ENCODE measurements at regions not wholly inside any gene's neighbourhood (a gene's known extent, or its start where the extent isn't known, plus 50 kb on each side); places are given as distances from the start of the nearest gene placed in this dataset.
"Not testable (repeated sequence)": the region's sequence is repeated elsewhere in the genome, so short reads cannot be mapped to it uniquely, and the experiment has no call there.

DNA sequence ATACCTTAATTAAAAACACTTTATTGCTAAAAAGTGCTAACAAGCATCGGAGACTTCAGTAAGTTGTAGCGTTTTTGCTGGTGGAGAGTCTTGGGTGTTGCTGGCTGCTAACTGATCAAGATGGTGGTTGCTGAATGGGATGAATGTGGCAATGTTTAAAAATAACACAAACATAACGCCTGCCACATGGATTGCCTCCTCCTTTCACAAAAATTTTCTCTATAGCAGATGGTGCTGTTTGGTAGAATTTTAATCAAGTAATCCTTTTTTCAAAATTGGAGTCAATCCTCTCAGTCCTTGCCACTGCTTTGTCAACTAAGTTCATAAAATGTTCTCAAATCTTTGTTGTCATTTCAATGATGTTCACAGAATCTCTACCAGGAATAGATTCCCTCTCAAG is 466.8 kb upstream of the TECRL start:
- Mint-ChIP-seq H3K27ac (no peak overlapping the region), H3K27me3 (no peaks in the 10 kb centered on the region), H3K4me3 (no peak overlapping the region), H3K36me3 (ENCODE audit: low read depth) (no peaks in the 10 kb centered on the region), H3K9me3 (peaks cover 14% of the 10 kb centered on the region), H3K4me1 (no peaks in the 10 kb centered on the region)
- ATAC-seq (no peak), DNase-seq (no peak)

DNA sequence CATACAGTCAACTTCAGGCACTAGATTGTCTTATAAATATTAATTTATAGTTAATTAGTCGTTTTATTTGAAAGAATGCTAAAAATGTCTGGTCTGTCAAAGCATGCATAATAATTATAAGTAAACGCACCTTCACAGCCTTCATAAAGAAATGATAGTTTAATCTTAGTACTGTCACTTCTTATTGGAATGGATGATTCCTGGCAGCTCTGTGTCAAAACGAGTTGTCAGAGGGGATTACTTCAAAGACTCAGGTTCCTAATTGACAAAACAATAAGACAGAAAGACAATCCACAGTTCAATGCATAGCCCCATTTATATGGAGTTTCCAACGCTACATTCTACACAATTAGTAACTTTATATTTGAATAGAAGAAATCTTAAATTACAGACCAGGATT is 461.3 kb upstream of the TECRL start:
- no peak overlapping the region for H3K27ac Mint-ChIP-seq
- peaks cover 1% of the 10 kb centered on the region for H3K36me3 Mint-ChIP-seq (ENCODE audit: low read depth)
- peaks cover 14% of the 10 kb centered on the region for H3K9me3 Mint-ChIP-seq
- H3K4me1 Mint-ChIP-seq: no peaks in the 10 kb centered on the region
- ATAC-seq (no peak), DNase-seq (no peak)
- H3K27me3 Mint-ChIP-seq: no peaks in the 10 kb centered on the region
- H3K4me3 Mint-ChIP-seq: no peak overlapping the region

DNA sequence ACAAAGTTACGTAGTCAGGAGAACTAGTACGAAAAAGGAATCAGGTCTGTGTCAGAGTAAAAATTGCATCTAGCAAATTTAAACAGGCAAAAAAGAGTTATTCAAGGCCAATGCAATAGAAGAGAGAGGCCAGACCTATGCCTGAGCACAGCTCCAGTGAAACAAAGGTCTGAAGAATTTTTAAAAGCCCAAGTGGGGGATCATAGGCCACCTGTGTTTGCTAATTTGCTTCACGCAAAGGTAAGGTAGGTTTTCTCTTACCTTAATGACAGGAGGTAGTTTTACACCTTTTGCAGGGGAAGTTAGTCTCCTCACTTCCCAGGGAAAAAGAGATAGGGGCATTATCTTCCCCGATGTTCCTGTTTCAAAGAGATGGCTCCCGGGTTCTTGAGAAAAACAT is 448.6 kb upstream of the TECRL start:
- no peaks in the 10 kb centered on the region for H3K27me3 Mint-ChIP-seq
- H3K4me1 Mint-ChIP-seq: no peaks in the 10 kb centered on the region
- no peak overlapping the region for H3K4me3 Mint-ChIP-seq
- ATAC-seq (no peak), DNase-seq (no peak)
- no peaks in the 10 kb centered on the region for H3K36me3 Mint-ChIP-seq (ENCODE audit: low read depth)
- H3K9me3 Mint-ChIP-seq: no peaks in the 10 kb centered on the region
- H3K27ac Mint-ChIP-seq: no peak overlapping the region

DNA sequence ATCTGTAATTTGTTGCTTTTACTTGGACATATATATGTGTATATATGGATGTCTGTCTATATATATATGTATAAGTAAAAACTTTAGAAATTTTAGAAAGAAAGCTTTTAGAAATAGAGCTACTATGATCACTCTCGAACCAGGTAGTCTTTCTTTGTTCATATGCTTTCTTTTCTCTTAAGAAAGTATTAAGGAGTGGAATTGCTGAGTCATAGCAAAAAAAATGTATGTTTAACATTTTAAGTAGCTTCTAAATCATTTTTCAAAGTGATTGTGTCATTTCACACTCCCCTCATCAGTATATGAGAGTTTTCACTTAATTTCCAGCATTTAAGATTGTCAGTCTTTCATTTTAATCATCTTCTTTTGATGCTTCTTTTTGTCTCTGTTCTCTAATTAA is 447.9 kb upstream of the TECRL start:
- no peaks in the 10 kb centered on the region for H3K36me3 Mint-ChIP-seq (ENCODE audit: low read depth)
- no peak overlapping the region for H3K27ac Mint-ChIP-seq
- H3K27me3 Mint-ChIP-seq: no peaks in the 10 kb centered on the region

DNA sequence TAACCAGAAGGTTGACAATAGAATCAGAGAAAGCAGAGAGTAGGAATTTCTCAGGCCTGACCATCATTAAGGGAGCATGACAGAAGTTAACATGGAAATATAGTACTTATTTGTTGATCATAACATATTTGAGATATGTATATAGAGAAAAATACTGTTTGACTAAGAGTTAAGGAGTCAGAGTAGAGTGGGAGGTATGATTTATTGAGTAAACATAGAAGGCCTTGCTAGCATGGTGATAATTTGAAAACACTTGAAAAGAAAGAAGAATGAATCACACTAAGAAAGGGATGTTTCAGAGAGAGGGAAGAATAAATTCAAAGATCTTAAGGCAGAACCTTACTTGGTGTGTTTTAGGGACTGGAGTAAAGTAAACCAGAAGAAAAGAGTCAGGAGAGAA is 437.2 kb upstream of the TECRL start:
- H3K4me3 Mint-ChIP-seq: no peak overlapping the region
- no peaks in the 10 kb centered on the region for H3K4me1 Mint-ChIP-seq
- DNase-seq (no peak), ATAC-seq (no peak)
- peaks cover 17% of the 10 kb centered on the region for H3K9me3 Mint-ChIP-seq
- H3K36me3 Mint-ChIP-seq (ENCODE audit: low read depth): no peaks in the 10 kb centered on the region
- no peaks in the 10 kb centered on the region for H3K27me3 Mint-ChIP-seq
- no peak overlapping the region for H3K27ac Mint-ChIP-seq

More for the DNA sequence above, 447.9 kb upstream of the TECRL start:
- no peaks in the 10 kb centered on the region for H3K4me1 Mint-ChIP-seq
- no peak for ATAC-seq
- DNase-seq: no peak
- peaks cover 2% of the 10 kb centered on the region for H3K9me3 Mint-ChIP-seq
- no peak overlapping the region for H3K4me3 Mint-ChIP-seq

DNA sequence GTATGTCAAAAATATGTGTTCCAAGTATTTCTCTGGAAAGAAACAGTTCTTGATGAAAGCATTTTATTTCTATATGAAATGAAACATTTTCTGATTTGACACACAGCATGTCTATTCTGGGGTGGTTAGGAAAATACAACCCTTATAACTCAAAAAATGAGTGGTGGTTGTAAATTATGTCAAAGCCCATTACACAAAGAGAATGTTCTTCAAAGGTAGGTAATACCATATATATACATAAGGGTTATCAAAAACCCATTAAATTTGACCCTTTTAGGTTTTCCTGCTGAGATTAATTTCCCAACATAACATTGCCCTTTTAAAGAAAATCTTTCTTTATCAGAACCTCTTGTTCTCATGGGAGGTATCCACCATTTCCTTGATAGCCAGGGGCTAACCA is 420.5 kb upstream of the TECRL start:
- Mint-ChIP-seq H3K36me3 (ENCODE audit: low read depth) (no peaks in the 10 kb centered on the region), H3K27ac (no peak overlapping the region), H3K27me3 (no peaks in the 10 kb centered on the region), H3K4me1 (no peaks in the 10 kb centered on the region), H3K4me3 (no peak overlapping the region), H3K9me3 (peaks cover 4% of the 10 kb centered on the region)
- ATAC-seq: no peak
- DNase-seq: no peak

DNA sequence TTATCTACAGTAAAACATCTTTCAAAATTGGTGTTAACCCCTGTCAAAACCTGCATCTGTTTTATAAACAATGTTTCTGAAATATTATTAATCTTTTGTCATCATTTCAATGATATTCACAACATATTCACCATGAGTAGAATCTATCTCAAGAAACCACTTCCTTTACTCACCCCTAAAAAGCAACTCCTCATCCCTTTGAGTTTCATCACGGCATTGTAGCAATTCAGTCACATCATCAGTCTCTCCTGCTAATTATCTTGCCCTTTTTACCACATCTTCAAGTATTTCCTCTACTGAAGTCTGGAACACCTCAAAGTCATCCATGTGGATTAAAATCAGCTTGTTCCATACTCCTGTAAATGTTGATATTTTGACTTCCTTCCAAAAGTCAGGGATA is 415.3 kb upstream of the TECRL start:
- Mint-ChIP-seq H3K27ac (no peak overlapping the region), H3K4me1 (no peaks in the 10 kb centered on the region)

DNA sequence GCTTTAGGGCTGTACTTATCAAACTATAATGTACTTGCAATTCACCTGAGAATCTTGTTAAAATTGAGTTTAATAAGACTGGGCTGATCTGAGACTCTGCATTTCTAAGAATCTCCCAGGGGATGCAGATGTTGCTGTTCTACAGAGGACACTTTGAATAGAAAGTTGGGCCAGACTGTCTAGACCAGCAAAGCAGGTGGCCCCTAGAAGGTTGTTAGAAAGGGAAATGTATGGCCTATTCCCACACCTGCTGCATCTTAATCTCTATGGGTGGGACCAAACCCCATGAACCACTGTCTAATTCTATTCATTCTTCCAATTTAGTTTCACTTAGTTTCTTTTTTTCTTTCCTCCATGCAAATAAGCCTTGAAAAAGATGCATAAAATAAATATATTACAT is 413.2 kb upstream of the TECRL start:
- Mint-ChIP-seq H3K36me3 (ENCODE audit: low read depth) (no peaks in the 10 kb centered on the region), H3K4me3 (no peak overlapping the region), H3K27ac (no peak overlapping the region), H3K4me1 (no peaks in the 10 kb centered on the region), H3K27me3 (no peaks in the 10 kb centered on the region), H3K9me3 (peaks cover 7% of the 10 kb centered on the region)
- no peak for DNase-seq
- ATAC-seq: no peak

More for the DNA sequence above, 415.3 kb upstream of the TECRL start:
- Mint-ChIP-seq H3K36me3 (ENCODE audit: low read depth) (no peaks in the 10 kb centered on the region), H3K27me3 (no peaks in the 10 kb centered on the region), H3K9me3 (peaks cover 3% of the 10 kb centered on the region), H3K4me3 (no peak overlapping the region)
- DNase-seq (no peak), ATAC-seq (no peak)

DNA sequence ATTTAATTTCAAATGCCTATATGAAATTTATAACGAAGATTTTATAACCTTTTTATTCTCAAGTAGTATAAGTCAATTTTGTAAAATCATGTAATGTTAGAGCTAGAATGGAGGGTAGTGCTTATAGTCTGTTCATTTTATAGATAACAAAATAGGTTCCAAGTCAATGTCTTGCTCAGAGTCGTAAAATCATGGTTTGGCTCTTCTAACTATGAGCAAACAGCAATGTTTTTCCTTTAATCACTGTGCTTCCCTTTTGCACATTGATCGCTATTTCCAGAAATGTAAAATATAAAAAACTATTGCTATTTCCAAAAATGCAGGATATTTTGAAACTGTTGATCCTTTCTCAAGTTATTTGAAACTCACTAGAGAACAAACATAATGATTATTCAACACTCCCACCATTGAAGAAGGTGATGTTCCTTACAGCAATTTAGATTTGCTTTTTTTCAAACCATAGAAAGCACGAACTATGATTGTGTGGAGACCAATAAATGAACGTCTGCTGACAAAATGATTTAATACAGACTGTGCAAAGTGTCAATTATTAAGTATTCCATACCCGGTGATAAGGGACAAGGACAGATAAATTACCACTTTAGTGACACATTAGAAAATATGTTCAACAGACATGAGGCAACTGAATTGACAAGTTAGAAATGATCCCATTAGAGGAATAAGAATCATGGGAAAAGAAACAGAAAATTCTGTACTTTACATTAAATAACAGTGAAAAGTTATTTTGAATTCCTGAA is 412.1 kb upstream of the TECRL start:
- no peaks in the 10 kb centered on the region for H3K4me1 Mint-ChIP-seq
- no peak overlapping the region for H3K27ac Mint-ChIP-seq
- no peaks in the 10 kb centered on the region for H3K27me3 Mint-ChIP-seq
- H3K4me3 Mint-ChIP-seq: no peak overlapping the region
- no peaks in the 10 kb centered on the region for H3K36me3 Mint-ChIP-seq (ENCODE audit: low read depth)
- peaks cover 7% of the 10 kb centered on the region for H3K9me3 Mint-ChIP-seq
- ATAC-seq (no peak), DNase-seq (no peak)

DNA sequence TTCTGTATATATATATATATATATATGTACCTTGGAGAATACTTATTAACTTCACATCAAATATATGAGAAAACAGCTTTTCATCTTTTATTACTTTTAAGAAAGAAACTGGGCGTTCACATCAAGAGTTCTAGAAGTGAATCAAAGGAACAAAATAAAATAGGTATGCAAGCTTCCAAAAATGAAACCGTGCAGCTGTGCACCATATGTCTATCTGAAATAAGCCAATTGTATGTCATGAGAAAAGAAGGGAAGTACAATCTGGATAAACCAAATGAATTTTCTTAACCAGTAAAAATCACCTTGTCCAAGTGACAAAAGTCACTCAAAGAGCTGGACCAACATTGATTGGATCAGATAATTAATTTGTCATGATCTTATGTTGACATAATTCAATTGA is 405.4 kb upstream of the TECRL start:
- Mint-ChIP-seq H3K27ac (no peak overlapping the region), H3K4me3 (no peak overlapping the region), H3K27me3 (no peaks in the 10 kb centered on the region), H3K9me3 (peaks cover 4% of the 10 kb centered on the region), H3K36me3 (ENCODE audit: low read depth) (no peaks in the 10 kb centered on the region), H3K4me1 (no peaks in the 10 kb centered on the region)
- no peak for ATAC-seq
- no peak for DNase-seq

DNA sequence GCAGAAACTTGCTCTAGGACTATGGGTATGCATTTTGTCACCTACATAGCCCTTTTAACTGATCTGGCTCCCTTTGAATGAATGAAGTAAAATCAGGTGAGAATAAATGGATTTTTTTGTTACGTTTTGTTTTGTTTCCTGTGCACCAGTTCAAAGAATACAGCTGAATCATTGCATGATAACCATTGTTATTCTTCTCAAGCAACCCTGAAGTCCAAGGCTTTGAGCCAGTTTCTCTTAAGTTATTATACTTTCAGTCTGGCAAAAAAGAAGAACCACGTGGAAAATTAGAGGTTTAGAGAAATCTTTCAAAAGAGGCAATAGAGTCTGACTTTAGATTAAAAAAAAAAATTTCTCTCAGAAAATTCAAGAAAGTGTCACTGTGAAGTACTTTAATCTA is 398.6 kb upstream of the TECRL start:
- H3K4me1 Mint-ChIP-seq: no peaks in the 10 kb centered on the region
- ATAC-seq: no peak

DNA sequence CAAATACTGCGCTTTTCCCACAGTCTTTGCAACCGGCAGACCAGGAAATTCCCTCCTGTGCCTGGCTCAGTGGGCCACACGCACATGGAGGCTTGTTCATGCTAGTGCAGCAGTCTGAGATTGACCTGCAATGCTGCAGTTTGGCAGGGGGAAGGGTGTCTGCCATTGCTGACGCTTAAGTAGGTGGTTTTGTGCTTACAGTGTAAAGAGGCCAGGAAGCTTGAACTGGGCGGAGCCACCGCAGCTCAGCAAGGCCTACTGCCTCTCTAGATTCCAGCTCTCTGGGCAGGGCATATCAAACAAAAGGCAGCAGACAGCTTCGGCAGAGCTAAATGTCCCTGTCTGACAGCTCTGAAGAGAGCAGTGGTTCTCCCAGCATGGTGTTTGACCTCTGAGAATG is 390.5 kb upstream of the TECRL start:
- H3K27me3 Mint-ChIP-seq: no peaks in the 10 kb centered on the region
- DNase-seq: no peak
- no peak for ATAC-seq
- H3K4me3 Mint-ChIP-seq: no peak overlapping the region
- peaks cover 23% of the 10 kb centered on the region for H3K9me3 Mint-ChIP-seq
- no peaks in the 10 kb centered on the region for H3K36me3 Mint-ChIP-seq (ENCODE audit: low read depth)
- no peaks in the 10 kb centered on the region for H3K4me1 Mint-ChIP-seq
- no peak overlapping the region for H3K27ac Mint-ChIP-seq

More for the DNA sequence above, 398.6 kb upstream of the TECRL start:
- Mint-ChIP-seq H3K27me3 (no peaks in the 10 kb centered on the region), H3K9me3 (peaks cover 16% of the 10 kb centered on the region), H3K4me3 (no peak overlapping the region), H3K36me3 (ENCODE audit: low read depth) (no peaks in the 10 kb centered on the region), H3K27ac (no peak overlapping the region)
- no peak for DNase-seq

DNA sequence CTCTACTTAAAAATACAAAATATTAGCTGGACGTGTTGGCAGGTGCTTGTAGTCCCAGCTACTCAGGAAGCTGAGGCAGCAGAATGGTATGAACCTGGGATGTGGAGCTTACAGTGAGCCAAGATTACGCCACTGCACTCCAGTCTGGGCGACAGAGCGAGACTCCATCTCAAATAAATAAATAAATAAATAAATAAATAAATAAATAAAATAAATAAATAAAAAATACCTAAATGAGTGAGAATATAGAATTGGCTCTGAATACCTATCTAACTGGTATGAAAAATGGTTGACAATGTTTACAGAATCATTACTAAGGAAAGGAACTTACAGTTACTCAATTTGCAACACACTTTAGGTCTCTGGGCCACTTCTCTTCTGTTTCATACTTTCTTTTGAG is 389.6 kb upstream of the TECRL start:
- DNase-seq; ATAC-seq; H3K4me3 Mint-ChIP-seq; H3K27ac Mint-ChIP-seq; H3K36me3 Mint-ChIP-seq (ENCODE audit: low read depth); H3K4me1 Mint-ChIP-seq; H3K27me3 Mint-ChIP-seq: not testable (repeated sequence)
- H3K9me3 Mint-ChIP-seq: peaks cover 14% of the 10 kb centered on the region

DNA sequence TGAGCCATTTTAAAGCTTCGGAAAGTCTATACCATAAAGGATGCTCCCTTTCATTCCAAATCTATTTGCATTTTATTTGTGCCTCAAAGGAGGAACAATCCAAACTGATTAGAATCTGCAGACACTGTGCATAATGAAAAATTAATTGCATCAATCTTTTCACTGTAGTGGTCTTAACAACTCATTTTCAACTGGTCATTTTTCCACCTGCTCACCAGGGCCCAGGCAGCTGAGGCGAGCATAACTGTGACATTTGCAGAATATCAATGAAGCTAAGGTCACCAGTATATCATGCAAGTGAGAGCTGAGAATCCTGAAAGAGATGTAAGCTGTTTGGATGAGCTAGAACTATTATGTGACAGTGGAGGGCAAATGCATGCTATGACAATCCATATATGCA is 387.3 kb upstream of the TECRL start:
- Mint-ChIP-seq H3K27ac (no peak overlapping the region), H3K36me3 (ENCODE audit: low read depth) (no peaks in the 10 kb centered on the region), H3K27me3 (no peaks in the 10 kb centered on the region), H3K9me3 (no peaks in the 10 kb centered on the region), H3K4me3 (no peak overlapping the region), H3K4me1 (no peaks in the 10 kb centered on the region)
- ATAC-seq (no peak), DNase-seq (no peak)

DNA sequence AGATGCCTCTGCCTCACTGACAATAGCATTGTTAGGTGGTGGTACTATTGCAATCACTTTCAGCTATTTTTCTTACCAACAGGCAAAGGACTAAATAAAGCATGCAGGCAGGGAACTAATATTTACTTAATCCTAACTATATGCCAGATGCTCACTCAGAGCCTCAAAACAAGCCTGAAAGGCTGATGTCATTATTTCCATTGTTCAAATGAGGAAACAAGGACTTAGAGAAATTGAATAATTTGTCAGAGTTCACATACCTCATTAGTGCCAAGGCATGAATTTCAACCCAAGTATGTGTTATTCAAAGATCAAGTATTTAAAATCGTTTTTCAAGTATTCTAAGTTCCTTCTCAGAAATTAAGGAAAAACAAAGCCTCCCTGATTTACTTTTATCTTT is 374.9 kb upstream of the TECRL start:
- Mint-ChIP-seq H3K36me3 (ENCODE audit: low read depth) (no peaks in the 10 kb centered on the region), H3K4me3 (no peak overlapping the region), H3K9me3 (no peaks in the 10 kb centered on the region), H3K27ac (no peak overlapping the region), H3K4me1 (no peaks in the 10 kb centered on the region), H3K27me3 (no peaks in the 10 kb centered on the region)
- ATAC-seq: no peak
- no peak for DNase-seq

DNA sequence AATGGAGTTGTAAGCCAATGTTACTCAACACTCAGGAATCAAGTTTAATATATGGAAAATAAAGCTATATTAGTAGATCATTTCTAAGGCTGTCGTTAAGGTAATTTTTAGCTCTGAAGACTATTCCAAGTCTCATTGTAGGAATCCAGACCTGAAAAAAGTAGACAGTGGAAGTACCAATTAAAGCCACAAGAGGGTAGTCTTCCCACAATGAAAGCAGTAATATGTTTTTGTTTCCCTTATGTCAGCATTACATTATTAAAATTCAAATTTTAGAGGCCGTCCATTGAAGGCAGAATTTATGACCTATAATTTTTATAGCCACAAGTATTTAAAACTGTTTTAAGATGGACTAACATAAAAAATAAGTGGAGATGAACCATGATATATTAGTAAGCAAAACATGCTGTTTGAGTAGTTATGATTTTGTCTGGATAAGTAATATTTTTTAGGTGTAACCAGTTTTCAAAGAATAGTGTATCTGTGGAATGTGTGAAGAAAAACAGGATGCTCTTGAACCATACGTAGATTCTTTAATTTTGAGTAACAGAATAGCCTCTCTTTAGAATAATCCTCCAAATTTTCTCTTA is 372.6 kb upstream of the TECRL start:
- no peaks in the 10 kb centered on the region for H3K4me1 Mint-ChIP-seq
- no peak overlapping the region for H3K27ac Mint-ChIP-seq
- DNase-seq (no peak), ATAC-seq (no peak)
- H3K36me3 Mint-ChIP-seq (ENCODE audit: low read depth): no peaks in the 10 kb centered on the region
- H3K4me3 Mint-ChIP-seq: no peak overlapping the region
- no peaks in the 10 kb centered on the region for H3K9me3 Mint-ChIP-seq
- no peaks in the 10 kb centered on the region for H3K27me3 Mint-ChIP-seq

Data from activated naive CD8-positive, alpha-beta T cell treated with anti-CD3 and anti-CD28 coated beads, Interleukin-2, amount 50 U/mL, for 24 hours (primary cell).